ENCODE measurements at regions not wholly inside any gene's neighbourhood (a gene's known extent, or its start where the extent isn't known, plus 50 kb on each side); places are given as distances from the start of the nearest gene placed in this dataset.

- TF ChIP-seq CTCF (tag by site-specific recombination; IDR thresholded peaks at IDR 0.05) (no peak), ZNF140 (tag by site-specific recombination; IDR thresholded peaks at IDR 0.05) (no peak), ZNF639 (tag by site-specific recombination; IDR thresholded peaks at IDR 0.05) (no peak), ZNF155 (tag by site-specific recombination; IDR thresholded peaks at IDR 0.05) (no peak), ZNF580 (tag by site-specific recombination; IDR thresholded peaks at IDR 0.05) (no peak), ZNF776 (tag by site-specific recombination; IDR thresholded peaks at IDR 0.05; ENCODE audit: borderline replicate concordance) (no peak), ZNF701 (tag by site-specific recombination; IDR thresholded peaks at IDR 0.05) (no peak), ZBTB26 (tag by site-specific recombination; optimal IDR thresholded peaks at IDR 0.05) (no peak), HOXD13 (CRISPR knock-in tag; IDR thresholded peaks at IDR 0.05; ENCODE audit: borderline replicate concordance) (no peak), ZNF629 (tag by site-specific recombination; IDR thresholded peaks at IDR 0.05) (no peak)
Observed at GRCh38 chr1:244995602-244996400, 131.5 kb upstream of the HNRNPU start.

Data from HEK293 (cell line).